ENCODE measurements at regions not wholly inside any gene's neighbourhood (a gene's known extent, or its start where the extent isn't known, plus 50 kb on each side); places are given as distances from the start of the nearest gene placed in this dataset.

DNA sequence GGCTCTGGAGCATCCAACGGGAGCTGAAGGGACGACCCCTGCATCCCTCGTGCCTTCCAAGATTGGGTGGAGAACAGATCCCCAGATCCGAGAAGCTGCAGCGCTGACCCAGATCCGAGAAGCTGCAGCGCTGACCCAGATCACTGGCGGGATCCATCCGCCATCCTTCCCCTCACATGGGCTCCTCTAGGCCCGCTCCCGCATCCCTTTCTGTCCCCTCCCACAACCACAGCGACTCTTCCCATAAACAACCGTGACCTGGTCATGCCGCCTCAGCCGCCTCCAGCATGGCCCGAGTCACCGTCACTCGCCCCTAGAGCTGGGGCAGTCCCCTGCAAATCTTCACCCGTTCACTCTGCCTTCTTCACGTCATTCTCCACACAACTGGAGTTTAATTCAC is 124.9 kb downstream of the UTP18 start:
- DNase-seq (ENCODE audit: low read depth): no peak
- H3K4me3 ChIP-seq (ENCODE audit: low read depth, low read length): no peak overlapping the region

GRCh38 chr17:51387582-51387981 is 127.2 kb downstream of the UTP18 start:
- no peak for DNase-seq (ENCODE audit: low read depth)
- H3K4me3 ChIP-seq (ENCODE audit: low read depth, low read length): no peak overlapping the region

GRCh38 chr17:51387986-51388385 is 127.6 kb downstream of the UTP18 start:
- H3K4me3 ChIP-seq (ENCODE audit: low read depth, low read length): no peak overlapping the region
- DNase-seq (ENCODE audit: low read depth): no peak

GRCh38 chr17:51389875-51390274 is 129.5 kb downstream of the UTP18 start:
- no peak for DNase-seq (ENCODE audit: low read depth)
- H3K4me3 ChIP-seq (ENCODE audit: low read depth, low read length): no peak overlapping the region

GRCh38 chr17:51391982-51392654 is 131.8 kb downstream of the UTP18 start:
- DNase-seq (ENCODE audit: low read depth): no peak
- H3K4me3 ChIP-seq (ENCODE audit: low read depth, low read length): no peak overlapping the region

DNA sequence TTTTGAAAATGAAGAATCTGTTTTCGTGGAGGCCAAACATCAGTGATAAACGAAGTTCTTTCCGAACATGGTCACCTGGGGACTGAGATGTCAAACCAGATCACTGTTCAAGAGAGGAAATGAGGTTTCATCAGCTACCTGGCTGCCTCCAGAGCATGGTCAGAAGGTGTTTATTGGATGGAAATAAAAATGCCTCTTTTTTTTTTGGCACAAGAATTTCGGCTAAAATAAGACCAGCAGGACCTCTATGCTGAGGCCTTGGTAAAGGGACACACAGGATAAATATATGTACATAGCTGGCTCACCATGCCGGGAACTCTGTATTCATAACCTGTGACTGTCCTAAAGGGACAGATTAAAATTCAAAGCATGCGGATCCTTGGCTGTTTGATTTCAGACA is 135.3 kb downstream of the UTP18 start:
- DNase-seq (ENCODE audit: low read depth): no peak
- no peak overlapping the region for H3K4me3 ChIP-seq (ENCODE audit: low read depth, low read length)

DNA sequence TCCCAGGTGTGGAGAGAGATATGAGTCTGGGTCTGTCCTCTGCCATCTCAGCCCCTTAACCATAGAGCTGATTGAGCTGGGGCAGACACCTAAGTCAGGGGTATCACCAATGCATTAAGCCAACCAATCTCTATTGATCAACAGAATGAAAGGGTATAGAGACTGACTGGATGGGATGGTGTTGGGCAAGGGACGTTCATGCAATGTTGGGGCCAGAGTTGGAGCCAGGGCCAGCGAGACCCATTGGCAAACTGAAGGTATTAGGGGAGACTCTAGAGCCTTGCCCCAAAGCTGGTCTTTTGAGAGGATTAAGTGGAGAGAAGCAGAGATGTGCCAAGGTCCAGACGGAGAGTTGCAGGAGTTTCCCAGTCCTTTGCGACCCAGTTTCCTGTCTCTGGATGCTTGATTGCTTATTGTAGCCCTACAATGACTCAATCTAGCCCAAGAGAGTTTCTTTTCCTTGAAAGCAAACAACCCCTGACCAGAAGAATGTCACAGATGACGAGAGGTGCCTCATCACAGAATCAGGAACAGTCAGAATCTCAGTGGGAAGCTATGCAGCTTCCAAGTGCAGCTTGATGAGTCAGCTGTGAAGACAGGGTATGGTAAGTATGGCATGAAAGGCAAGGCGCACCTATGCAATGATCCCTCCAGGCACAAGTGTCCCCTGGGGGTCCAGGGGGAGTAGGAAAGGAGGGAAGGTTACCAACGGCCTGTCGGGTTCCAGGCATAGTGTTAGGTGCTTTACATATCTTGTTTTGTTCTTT is 137.2 kb downstream of the UTP18 start:
- H3K4me3 ChIP-seq (ENCODE audit: low read depth, low read length): no peak overlapping the region
- peak; percentile 9 for DNase-seq (ENCODE audit: low read depth)

GRCh38 chr17:51398128-51398525 is 137.8 kb downstream of the UTP18 start:
- DNase-seq (ENCODE audit: low read depth): no peak
- no peak overlapping the region for H3K4me3 ChIP-seq (ENCODE audit: low read depth, low read length)

GRCh38 chr17:51398687-51399086 is 138.3 kb downstream of the UTP18 start:
- DNase-seq (ENCODE audit: low read depth): no peak
- no peak overlapping the region for H3K4me3 ChIP-seq (ENCODE audit: low read depth, low read length)

GRCh38 chr17:51401279-51401678 is 140.9 kb downstream of the UTP18 start:
- H3K4me3 ChIP-seq (ENCODE audit: low read depth, low read length): no peak overlapping the region
- no peak for DNase-seq (ENCODE audit: low read depth)

GRCh38 chr17:51402899-51403298 is 142.6 kb downstream of the UTP18 start:
- no peak overlapping the region for H3K4me3 ChIP-seq (ENCODE audit: low read depth, low read length)
- no peak for DNase-seq (ENCODE audit: low read depth)

DNA sequence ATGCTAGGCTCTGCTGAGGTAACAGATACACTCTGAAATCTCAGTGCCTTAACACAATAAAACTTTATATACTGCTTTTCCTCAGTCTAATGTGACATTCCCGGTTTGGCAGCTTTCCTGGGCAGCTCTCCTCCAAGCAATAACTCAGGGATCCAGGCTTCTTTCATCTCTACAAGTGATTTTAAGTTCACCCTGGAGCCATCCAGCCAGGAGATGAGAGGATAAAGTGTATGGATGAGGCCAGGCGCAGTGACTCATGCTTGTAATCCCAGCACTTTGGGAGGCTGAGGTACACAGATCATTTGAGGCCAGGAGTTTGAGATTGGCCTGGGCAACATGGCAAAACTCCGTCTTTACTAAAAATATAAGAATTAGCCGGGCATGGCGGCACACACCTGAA is 147.2 kb downstream of the UTP18 start:
- H3K4me3 ChIP-seq (ENCODE audit: low read depth, low read length): no peak overlapping the region
- DNase-seq (ENCODE audit: low read depth): no peak

- no peak for DNase-seq (ENCODE audit: low read depth)
- H3K4me3 ChIP-seq (ENCODE audit: low read depth, low read length): no peak overlapping the region
Observed at GRCh38 chr17:51419476-51419875, 159.1 kb downstream of the UTP18 start.

GRCh38 chr17:51421525-51421924 is 161.2 kb downstream of the UTP18 start:
- no peak overlapping the region for H3K4me3 ChIP-seq (ENCODE audit: low read depth, low read length)
- no peak for DNase-seq (ENCODE audit: low read depth)

- H3K4me3 ChIP-seq (ENCODE audit: low read depth, low read length): no peak overlapping the region
- no peak for DNase-seq (ENCODE audit: low read depth)
Observed at GRCh38 chr17:51422634-51423033, 162.3 kb downstream of the UTP18 start.

DNA sequence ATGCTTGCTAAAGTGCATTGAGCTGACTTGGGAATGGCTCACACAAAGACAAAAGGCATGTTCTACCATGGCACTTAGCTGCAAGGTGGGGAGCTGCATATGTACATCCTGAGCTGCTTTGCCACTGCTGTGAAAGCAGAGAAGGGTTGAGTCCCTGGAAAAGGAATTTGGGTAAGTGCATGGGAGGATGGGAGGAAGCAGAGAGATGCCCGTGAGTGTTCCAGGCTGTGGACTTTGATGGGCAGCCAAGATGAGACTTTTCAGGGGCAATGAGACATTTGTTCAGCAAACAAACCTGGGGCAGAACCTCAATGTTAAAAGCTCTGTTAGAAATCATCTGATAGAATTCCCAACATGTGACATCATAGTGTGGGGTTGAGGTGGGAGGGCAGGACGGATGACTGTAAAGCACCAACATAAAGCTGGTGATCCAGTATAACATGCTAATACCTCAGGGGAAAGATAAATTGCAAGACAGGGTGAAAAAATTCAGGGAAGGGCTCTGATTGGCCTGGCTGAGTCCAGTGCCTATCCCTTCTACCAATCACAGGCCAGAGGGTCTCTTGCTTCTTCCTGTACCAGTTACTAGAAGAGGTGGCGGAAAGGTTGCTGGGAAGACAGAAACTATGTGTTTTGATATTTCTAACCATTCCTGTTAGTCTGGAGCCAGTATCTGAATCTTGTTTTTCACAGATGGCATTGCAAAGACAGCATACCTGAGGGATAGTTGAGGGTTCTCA is 163.2 kb downstream of the UTP18 start:
- no peak for DNase-seq (ENCODE audit: low read depth)
- no peak overlapping the region for H3K4me3 ChIP-seq (ENCODE audit: low read depth, low read length)

GRCh38 chr17:51425773-51426172 is 165.4 kb downstream of the UTP18 start:
- no peak for DNase-seq (ENCODE audit: low read depth)
- no peak overlapping the region for H3K4me3 ChIP-seq (ENCODE audit: low read depth, low read length)

- H3K4me3 ChIP-seq (ENCODE audit: low read depth, low read length): no peak overlapping the region
- no peak for DNase-seq (ENCODE audit: low read depth)
Observed at GRCh38 chr17:51427323-51427811, 167.0 kb downstream of the UTP18 start.

DNA sequence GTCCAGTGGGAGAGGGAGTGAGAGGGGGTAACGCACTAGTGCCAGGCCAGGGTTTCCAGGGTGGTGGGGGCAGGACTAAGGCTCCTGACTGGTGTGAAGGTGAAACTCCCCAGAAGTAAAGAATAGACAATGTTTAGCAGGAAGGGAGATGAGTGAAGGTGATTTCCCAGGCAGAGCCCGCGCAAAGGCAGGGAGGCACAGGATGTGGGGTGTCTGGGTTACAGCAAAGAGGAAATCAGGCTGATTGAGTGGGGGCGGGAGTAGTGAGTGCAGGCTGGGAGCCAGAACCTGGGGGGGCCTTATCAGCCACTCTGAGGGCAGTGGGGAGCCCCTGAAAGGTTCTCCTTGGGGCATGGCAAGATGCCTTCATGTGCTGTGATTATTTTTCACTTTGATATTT is 167.5 kb downstream of the UTP18 start:
- H3K4me3 ChIP-seq (ENCODE audit: low read depth, low read length): no peak overlapping the region
- DNase-seq (ENCODE audit: low read depth): no peak

Measured in skeletal muscle cell (primary cell).